Subcutaneous abdominal adipose tissue (tissue), 5 donors: ENCODE measurements at regions not wholly inside any gene's neighbourhood (a gene's known extent, or its start where the extent isn't known, plus 50 kb on each side); places are given as distances from the start of the nearest gene placed in this dataset.

Experiments
- H3K27ac ChIP-seq: one replicate; pipeline ENCODE4 v1.7.0; 2013; ENCODE audit warnings: low read depth, mild to moderate bottlenecking, inconsistent platforms, low read length, moderate library complexity
- H3K27me3 ChIP-seq, 5 donors: one replicate each; pipeline ENCODE4 v1.7.0; 2013; ENCODE audit warnings: low read length in 5 of 5, inconsistent platforms in 1 of 5; ENCODE audit not compliant: control insufficient read depth in 5 of 5, insufficient read depth in 4 of 5
- H3K36me3 ChIP-seq, 5 donors: one replicate each; pipeline ENCODE4 v1.7.0; 2013; ENCODE audit warnings: low read length in 5 of 5; ENCODE audit not compliant: control insufficient read depth in 5 of 5, insufficient read depth in 5 of 5
- H3K4me1 ChIP-seq, 5 donors: one replicate each; pipeline ENCODE4 v1.7.0; 2013; ENCODE audit warnings: low read length in 5 of 5, mild to moderate bottlenecking in 3 of 5, moderate library complexity in 1 of 5; ENCODE audit not compliant: control insufficient read depth in 5 of 5, insufficient read depth in 5 of 5
- H3K4me3 ChIP-seq, 5 donors: one replicate each; pipeline ENCODE4 v1.7.0; 2013; ENCODE audit warnings: low read length in 5 of 5, low read depth in 1 of 5
- H3K9ac ChIP-seq, 5 donors: one replicate each; pipeline ENCODE4 v1.7.0; 2013; ENCODE audit warnings: low read length in 5 of 5, mild to moderate bottlenecking in 4 of 5, moderate library complexity in 3 of 5
- H3K9me3 ChIP-seq, 5 donors: one replicate each; pipeline ENCODE4 v1.7.0; 2013; ENCODE audit warnings: low read length in 5 of 5; ENCODE audit not compliant: control insufficient read depth in 5 of 5
- donor health status: healthy.
- donor health status: healthy.
- donor health status: healthy.
- donor health status: healthy.
- donor health status: healthy.

DNA sequence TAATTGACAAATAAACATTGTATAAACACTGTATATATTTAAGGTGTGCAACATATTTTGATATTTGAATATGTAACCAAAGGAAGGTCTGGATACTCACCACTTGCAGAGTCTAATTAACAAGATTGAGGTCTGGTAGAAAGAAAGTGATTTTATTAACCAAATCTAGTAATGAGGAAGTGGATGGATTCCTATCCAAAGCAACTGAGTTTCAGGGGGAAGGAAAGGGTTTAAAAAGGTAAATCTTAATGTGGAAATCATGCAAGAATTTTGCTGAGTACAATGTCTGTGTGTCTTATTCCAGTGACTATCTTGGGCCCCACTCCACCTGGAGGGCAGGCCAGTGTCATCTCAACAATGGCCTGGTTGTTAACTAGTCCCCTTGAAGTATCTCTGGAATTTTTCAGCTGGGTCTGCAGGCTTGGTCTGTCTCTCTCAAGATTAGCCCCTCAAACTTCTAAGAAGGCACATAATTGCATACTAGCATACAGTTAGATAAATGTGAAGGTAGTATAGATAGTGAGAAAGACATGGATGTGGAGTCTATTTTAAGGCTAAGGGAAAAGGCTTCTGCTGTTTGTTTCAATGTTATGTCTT is 262.7 kb upstream of the RGS18 start:
- no peak overlapping the region for H3K27ac ChIP-seq
- no peak overlapping the region for H3K9ac ChIP-seq
- H3K9me3 ChIP-seq: peaks cover 0 to 2% (median 0%) of the 10 kb centered on the region in 5 donors
- H3K4me1 ChIP-seq: no peaks in the 10 kb centered on the region
- H3K27me3 ChIP-seq: no peaks in the 10 kb centered on the region
- H3K36me3 ChIP-seq: no peaks in the 10 kb centered on the region
- H3K4me3 ChIP-seq: no peak overlapping the region

DNA sequence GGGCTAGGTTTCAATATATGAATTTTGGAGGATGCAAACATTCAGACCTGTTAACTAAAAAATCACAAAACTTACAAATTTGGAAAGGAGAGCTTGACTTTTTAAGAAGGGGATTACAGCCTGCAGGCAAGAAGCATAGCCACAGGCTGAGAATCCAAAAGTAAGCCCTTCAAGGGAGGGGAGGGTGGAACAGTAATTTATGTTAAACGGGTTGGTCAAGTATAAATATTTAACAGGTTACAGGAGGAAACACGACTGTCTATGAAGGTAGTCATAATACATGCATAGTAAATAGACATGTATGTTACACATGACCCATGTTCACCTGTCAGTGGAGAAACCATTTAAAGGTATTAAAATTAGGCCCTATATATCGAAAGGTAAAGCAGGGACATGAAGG is 261.1 kb upstream of the RGS18 start:
- Histone ChIP-seq H3K9me3 (peaks cover 0 to 2% (median 0%) of the 10 kb centered on the region in 5 donors), H3K36me3 (no peaks in the 10 kb centered on the region), H3K27ac (no peak overlapping the region), H3K4me1 (no peaks in the 10 kb centered on the region), H3K27me3 (no peaks in the 10 kb centered on the region), H3K4me3 (no peak overlapping the region), H3K9ac (no peak overlapping the region)

DNA sequence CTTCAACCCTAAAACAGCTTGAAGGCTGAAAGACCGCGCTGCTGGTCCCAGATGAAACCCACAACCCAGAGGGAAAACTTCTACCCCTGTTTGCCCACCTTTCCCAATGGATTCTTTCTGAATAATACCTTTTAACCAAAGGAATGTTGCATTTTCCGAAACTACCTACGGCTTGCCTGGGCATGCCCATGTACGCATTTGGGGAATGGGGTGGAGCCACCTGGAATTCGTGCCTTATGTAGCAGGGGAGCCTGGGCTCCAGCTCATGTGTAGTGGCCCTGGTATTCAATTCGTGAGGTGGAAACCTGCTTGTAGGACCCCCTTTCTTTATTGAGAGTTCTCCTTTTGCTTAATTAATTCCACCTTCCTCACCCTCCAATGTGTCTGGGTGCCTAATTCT is 256.6 kb upstream of the RGS18 start:
- Histone ChIP-seq H3K4me3 (no peak overlapping the region), H3K4me1 (no peaks in the 10 kb centered on the region), H3K27ac (no peak overlapping the region), H3K9me3 (no peaks in the 10 kb centered on the region), H3K27me3 (no peaks in the 10 kb centered on the region), H3K9ac (no peak overlapping the region), H3K36me3 (no peaks in the 10 kb centered on the region)

DNA sequence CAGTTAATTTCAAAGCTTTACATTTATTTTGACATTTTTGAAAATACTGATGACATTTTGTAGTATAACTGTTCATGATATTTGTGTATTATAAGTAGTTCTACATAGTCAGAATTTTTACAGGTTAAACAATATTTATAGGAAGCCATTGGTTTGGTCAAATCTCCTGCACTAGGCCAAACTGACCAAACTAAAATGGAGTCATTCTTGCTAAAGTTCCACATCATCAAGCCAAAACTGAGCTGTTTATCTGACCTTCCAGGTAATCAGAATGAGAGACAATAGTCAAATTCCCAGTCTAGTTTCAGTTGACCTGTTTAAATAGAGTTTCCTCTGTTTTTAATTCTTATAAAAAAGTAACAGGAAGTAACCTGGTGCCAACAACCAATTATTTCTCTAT is 253.3 kb upstream of the RGS18 start:
- no peaks in the 10 kb centered on the region for H3K36me3 ChIP-seq
- no peak overlapping the region for H3K9ac ChIP-seq
- no peak overlapping the region for H3K4me3 ChIP-seq
- no peaks in the 10 kb centered on the region for H3K9me3 ChIP-seq
- no peaks in the 10 kb centered on the region for H3K4me1 ChIP-seq
- H3K27me3 ChIP-seq: no peaks in the 10 kb centered on the region
- H3K27ac ChIP-seq: no peak overlapping the region

DNA sequence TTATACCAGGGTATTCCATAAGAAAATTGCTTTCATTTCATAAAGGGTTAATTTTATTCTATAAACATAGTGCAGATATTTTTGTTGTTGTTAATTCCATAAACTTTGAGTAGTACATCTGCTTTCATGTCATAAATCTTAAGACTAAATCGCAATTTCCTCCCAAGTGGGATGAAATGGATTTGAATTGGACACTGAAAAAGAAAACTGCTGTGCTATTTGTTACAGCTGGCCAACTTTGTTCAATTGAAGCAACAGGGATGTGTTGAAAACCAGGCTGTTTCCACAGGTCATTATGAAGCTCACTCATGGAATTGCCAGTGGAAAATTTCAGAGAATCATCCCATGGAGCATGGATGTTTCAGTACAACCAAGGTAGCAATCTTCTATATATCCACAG is 252.5 kb upstream of the RGS18 start:
- Histone ChIP-seq H3K4me1 (no peaks in the 10 kb centered on the region), H3K36me3 (no peaks in the 10 kb centered on the region), H3K9me3 (no peaks in the 10 kb centered on the region), H3K27ac (no peak overlapping the region), H3K9ac (no peak overlapping the region), H3K27me3 (no peaks in the 10 kb centered on the region), H3K4me3 (no peak overlapping the region)

DNA sequence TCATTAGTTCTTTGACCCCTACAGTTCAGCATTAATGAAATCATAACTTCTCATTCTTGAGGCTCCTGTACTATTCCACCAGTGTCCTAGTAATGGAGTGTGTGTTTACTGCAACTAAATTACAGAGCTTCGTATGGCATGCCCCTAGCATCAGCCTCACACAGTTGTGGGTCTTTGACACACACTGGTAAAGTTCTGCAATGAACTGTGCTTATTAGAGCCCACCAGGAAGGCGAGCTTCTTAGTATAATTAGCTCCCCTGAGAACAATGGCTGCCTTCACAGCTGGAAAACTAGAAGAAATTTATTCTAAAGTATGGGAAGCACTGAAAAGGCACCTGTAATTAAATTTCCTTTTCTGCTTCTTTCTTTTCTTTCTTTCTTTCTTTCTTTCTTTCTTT is 251.1 kb upstream of the RGS18 start:
- Histone ChIP-seq H3K27me3 (no peaks in the 10 kb centered on the region), H3K9me3 (no peaks in the 10 kb centered on the region), H3K4me1 (no peaks in the 10 kb centered on the region), H3K36me3 (no peaks in the 10 kb centered on the region), H3K27ac (no peak overlapping the region), H3K4me3 (no peak overlapping the region), H3K9ac (no peak overlapping the region)

DNA sequence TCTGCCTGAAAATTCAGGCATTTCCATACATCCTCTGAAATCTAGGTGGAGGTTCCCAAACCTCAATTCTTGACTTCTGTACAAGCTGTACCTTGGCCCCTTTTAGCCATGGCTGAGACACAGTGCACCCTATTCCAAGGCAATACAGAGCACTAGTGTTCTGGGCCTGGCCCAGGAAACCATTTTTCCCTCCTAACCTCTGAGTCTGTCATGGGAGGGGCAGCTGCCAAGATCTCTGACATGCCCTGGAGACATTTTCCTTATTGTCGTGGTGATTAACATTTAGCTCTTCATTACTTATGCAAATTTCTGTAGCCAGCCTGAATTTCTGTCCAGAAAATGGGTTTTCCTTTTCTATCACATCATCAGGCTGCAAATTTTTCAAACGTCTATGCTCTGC is 248.0 kb upstream of the RGS18 start:
- no peak overlapping the region for H3K27ac ChIP-seq
- H3K4me1 ChIP-seq: no peaks in the 10 kb centered on the region
- H3K9ac ChIP-seq: no peak overlapping the region
- no peak overlapping the region for H3K4me3 ChIP-seq
- no peaks in the 10 kb centered on the region for H3K27me3 ChIP-seq
- H3K36me3 ChIP-seq: no peaks in the 10 kb centered on the region
- no peaks in the 10 kb centered on the region for H3K9me3 ChIP-seq

DNA sequence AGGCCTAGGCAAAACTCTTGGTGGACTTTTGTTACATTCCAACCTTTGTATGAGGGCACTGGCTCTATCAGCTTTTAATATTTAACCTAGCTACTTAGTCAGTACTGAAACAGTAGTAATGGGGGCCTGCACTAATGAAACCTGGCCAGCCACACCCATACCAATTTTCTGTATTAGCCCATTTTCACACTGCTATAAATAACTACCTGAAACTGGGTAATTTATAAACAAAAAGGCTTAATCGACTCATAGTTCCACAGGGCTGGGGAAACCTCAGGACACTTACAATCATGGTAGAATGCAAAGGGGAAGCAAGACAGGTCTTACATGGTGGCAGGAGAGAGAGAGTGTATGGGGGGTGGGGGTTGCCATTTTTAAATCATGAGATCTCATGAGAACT is 245.7 kb upstream of the RGS18 start:
- Histone ChIP-seq H3K27ac (no peak overlapping the region), H3K4me3 (no peak overlapping the region), H3K9me3 (no peaks in the 10 kb centered on the region), H3K4me1 (no peaks in the 10 kb centered on the region), H3K27me3 (no peaks in the 10 kb centered on the region), H3K9ac (no peak overlapping the region), H3K36me3 (no peaks in the 10 kb centered on the region)

DNA sequence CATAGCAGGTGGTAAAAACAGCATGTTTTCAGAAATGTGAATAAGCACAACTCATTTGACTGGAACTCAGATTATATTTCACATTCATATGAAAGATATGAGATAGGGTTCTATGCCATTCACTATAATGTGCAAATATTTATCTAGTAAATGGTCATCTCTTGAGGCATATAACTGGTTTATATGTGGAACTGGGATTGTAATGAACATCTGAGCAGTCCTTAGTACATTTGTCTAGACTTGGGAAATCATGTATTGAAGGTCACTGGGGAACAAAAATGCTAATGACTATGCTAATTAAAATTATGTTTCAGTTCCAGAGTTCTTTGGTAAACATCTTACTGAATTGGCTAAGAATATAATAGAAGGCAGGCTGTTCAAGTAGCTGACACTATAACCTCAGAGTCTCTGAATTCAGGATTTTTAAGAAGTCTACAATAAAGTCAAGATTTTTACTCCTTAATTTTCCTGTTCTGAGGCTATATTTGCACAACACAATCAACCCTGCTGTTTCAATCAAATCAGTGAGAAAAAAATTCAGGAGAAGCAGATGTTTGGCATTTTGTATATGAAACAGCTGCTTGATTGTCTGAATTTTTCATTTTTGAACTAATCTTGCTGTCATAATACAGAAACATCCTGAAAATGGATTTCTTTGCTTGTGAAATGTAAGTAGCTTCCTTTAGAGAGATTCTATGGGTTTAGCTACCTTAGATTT is 244.8 kb upstream of the RGS18 start:
- no peak overlapping the region for H3K27ac ChIP-seq
- no peaks in the 10 kb centered on the region for H3K36me3 ChIP-seq
- H3K9ac ChIP-seq: no peak overlapping the region
- no peak overlapping the region for H3K4me3 ChIP-seq
- H3K27me3 ChIP-seq: no peaks in the 10 kb centered on the region
- H3K4me1 ChIP-seq: no peaks in the 10 kb centered on the region
- H3K9me3 ChIP-seq: no peaks in the 10 kb centered on the region

DNA sequence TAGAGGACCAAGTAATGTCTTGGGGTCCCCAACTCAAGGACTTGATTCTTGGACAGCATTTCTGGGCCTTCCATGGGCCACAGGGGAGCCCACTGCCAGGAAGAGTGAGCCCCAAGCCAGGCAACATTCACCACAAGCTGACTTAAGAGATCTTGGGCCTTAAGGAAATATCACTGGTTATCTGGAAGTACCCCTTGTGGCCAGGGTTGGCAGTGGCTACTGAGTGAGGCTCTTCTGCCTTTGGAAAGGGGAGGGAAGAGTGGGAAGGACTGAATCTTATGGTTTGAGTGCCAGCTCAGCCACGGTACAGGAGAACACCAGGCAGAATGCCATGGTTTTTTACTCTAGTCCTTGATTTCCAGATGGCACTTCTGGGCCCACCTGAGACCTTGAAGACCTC is 228.9 kb upstream of the RGS18 start:
- no peak overlapping the region for H3K27ac ChIP-seq
- H3K27me3 ChIP-seq: no peaks in the 10 kb centered on the region
- H3K9me3 ChIP-seq: peaks cover 0 to 5% (median 0%) of the 10 kb centered on the region in 5 donors
- no peaks in the 10 kb centered on the region for H3K4me1 ChIP-seq
- no peak overlapping the region for H3K4me3 ChIP-seq
- no peaks in the 10 kb centered on the region for H3K36me3 ChIP-seq
- no peak overlapping the region for H3K9ac ChIP-seq
